Calu3 (cell line): ENCODE measurements at regions not wholly inside any gene's neighbourhood (a gene's known extent, or its start where the extent isn't known, plus 50 kb on each side); places are given as distances from the start of the nearest gene placed in this dataset.

Source experiments
- BruUV-seq: library from RNA; stranded (reverse); fragments of 400-500 nt; replicated peaks from 2 replicates; lab custom pipeline; 2021; lab: Mats Ljungman, UMichigan
- CTCF ChIA-PET: fragments of 300-600 bp; sonication (Branson Sonifier 250); formaldehyde crosslinking; loops from one replicate; lab custom pipeline; 2022; ENCODE audit warnings: antibody characterized with exemption; lab: Charles Lee
- DNase-seq: peaks from one replicate; pipeline ENCODE4 v3.0.0; 2022
- H3K27ac Mint-ChIP-seq: one replicate; pipeline ENCODE4 v1.8.0; 2022; ENCODE audit warnings: mixed read lengths; ENCODE audit not compliant: unreplicated experiment
- H3K27me3 Mint-ChIP-seq: one replicate; pipeline ENCODE4 v1.8.0; 2022; ENCODE audit warnings: mixed read lengths; ENCODE audit not compliant: unreplicated experiment
- H3K36me3 Mint-ChIP-seq: one replicate; pipeline ENCODE4 v1.8.0; 2022; ENCODE audit warnings: mild to moderate bottlenecking, moderate library complexity, mixed read lengths; ENCODE audit not compliant: insufficient read depth, unreplicated experiment
- H3K4me1 Mint-ChIP-seq: one replicate; pipeline ENCODE4 v1.8.0; 2022; ENCODE audit warnings: mild to moderate bottlenecking, low read depth, mixed read lengths; ENCODE audit not compliant: unreplicated experiment
- H3K4me3 Mint-ChIP-seq: one replicate; pipeline ENCODE4 v1.8.0; 2022; ENCODE audit warnings: mild to moderate bottlenecking, low read depth, moderate library complexity, mixed read lengths; ENCODE audit not compliant: unreplicated experiment
- H3K9me3 Mint-ChIP-seq: one replicate; pipeline ENCODE4 v1.8.0; 2022; ENCODE audit warnings: low read depth, mixed read lengths; ENCODE audit not compliant: unreplicated experiment
- CTCF ChIP-seq: fragments of 200-600 bp; IDR thresholded peaks from one replicate; pipeline ENCODE4 v1.8.0; 2022; ENCODE audit warnings: antibody characterized with exemption; ENCODE audit not compliant: unreplicated experiment
- intact Hi-C: fragments of 100-400 bp; cut with micrococcal nuclease; formaldehyde crosslinking; loops from one replicate; pipeline ENCODE4 v1.10.0; 2022; ENCODE audit not compliant: unreplicated experiment

- BruUV-seq = no TSS peak
- no peak for DNase-seq
- Mint-ChIP-seq H3K27ac (no peak overlapping the region), H3K27me3 (no peaks in the 10 kb centered on the region), H3K4me3 (no peak overlapping the region), H3K9me3 (no peaks in the 10 kb centered on the region), H3K36me3 (no peaks in the 10 kb centered on the region), H3K4me1 (no peaks in the 10 kb centered on the region)
- CTCF ChIA-PET = no interaction called here
- intact Hi-C loops = no loop called here
- TF ChIP-seq CTCF = no peak
Observed at GRCh38 chr3:113118336-113118735, 93.0 kb upstream of the BOC start.

GRCh38 chr3:113124256-113124830, 87.0 kb upstream of the BOC start:
- no TSS peak for BruUV-seq
- TF ChIP-seq CTCF = no peak
- H3K36me3 Mint-ChIP-seq = no peaks in the 10 kb centered on the region
- CTCF ChIA-PET = no interaction called here
- no peaks in the 10 kb centered on the region for H3K9me3 Mint-ChIP-seq
- no peak for DNase-seq
- H3K27me3 Mint-ChIP-seq = no peaks in the 10 kb centered on the region
- no peak overlapping the region for H3K4me3 Mint-ChIP-seq
- H3K27ac Mint-ChIP-seq = no peak overlapping the region
- no peaks in the 10 kb centered on the region for H3K4me1 Mint-ChIP-seq
- intact Hi-C loops = no loop called here

- H3K4me1 Mint-ChIP-seq = no peaks in the 10 kb centered on the region
- no TSS peak for BruUV-seq
- CTCF ChIA-PET = interaction anchor here (0.6 kb wide), 1 partner anchor 350 kb away, joined by 3 read pairs; no protein-coding TSS in a partner anchor
- H3K36me3 Mint-ChIP-seq = no peaks in the 10 kb centered on the region
- intact Hi-C loops = no loop called here
- no peak for DNase-seq
- no peak for TF ChIP-seq CTCF
- H3K27ac Mint-ChIP-seq = no peak overlapping the region
- no peaks in the 10 kb centered on the region for H3K9me3 Mint-ChIP-seq
- no peaks in the 10 kb centered on the region for H3K27me3 Mint-ChIP-seq
- H3K4me3 Mint-ChIP-seq = no peak overlapping the region
Observed at GRCh38 chr3:113125951-113126350, 85.4 kb upstream of the BOC start.

GRCh38 chr3:113128386-113129015, 82.9 kb upstream of the BOC start:
- no peak overlapping the region for H3K27ac Mint-ChIP-seq
- no peaks in the 10 kb centered on the region for H3K4me1 Mint-ChIP-seq
- no peaks in the 10 kb centered on the region for H3K9me3 Mint-ChIP-seq
- H3K27me3 Mint-ChIP-seq = no peaks in the 10 kb centered on the region
- H3K4me3 Mint-ChIP-seq = no peak overlapping the region
- intact Hi-C loops = no loop called here
- CTCF ChIA-PET = no interaction called here
- TF ChIP-seq CTCF = no peak
- DNase-seq = no peak
- BruUV-seq = no TSS peak
- no peaks in the 10 kb centered on the region for H3K36me3 Mint-ChIP-seq
